Amniotic stem cell (primary cell): ENCODE measurements at regions not wholly inside any gene's neighbourhood (a gene's known extent, or its start where the extent isn't known, plus 50 kb on each side); places are given as distances from the start of the nearest gene placed in this dataset.
"Not testable (repeated sequence)": the region's sequence is repeated elsewhere in the genome, so short reads cannot be mapped to it uniquely, and the experiment has no call there.

ENCODE experiments used
- DNase-seq: peaks from one replicate; lab custom pipeline; 2025; lab: John Stamatoyannopoulos, UW

DNA sequence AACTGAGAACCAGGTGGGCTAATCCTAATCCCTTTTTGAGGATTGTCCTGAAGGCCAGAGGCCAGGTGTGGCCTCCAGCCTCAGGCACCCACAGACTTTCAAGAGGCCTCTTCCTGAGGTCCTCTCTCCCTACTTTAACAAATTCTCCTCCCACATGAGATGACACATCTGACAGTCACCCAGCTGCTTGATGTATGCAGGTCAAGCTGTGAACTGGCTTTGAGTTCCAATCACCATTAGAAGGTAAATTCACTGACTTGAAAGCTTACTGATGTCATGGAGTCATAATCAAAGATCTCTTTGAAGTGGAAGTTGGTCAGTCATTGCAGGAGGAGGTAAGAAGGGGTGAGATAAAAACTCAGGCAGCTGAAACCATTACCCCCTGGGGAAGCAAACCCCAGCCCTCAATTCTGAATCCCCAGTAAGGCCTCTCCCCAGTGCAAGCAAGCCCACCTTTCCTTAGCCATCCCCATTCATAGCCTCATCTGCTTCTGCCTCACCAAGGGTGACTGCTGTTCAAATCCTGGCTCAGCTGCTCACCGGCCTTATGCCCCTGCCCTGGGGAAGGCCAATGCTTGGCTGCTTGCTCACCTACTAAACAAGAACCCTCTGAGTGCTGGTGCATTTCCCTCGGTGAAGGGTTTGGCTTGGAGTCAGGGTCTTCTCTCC, 196.3 kb downstream of the BCL2L11 start:
- not testable (repeated sequence) for DNase-seq

DNA sequence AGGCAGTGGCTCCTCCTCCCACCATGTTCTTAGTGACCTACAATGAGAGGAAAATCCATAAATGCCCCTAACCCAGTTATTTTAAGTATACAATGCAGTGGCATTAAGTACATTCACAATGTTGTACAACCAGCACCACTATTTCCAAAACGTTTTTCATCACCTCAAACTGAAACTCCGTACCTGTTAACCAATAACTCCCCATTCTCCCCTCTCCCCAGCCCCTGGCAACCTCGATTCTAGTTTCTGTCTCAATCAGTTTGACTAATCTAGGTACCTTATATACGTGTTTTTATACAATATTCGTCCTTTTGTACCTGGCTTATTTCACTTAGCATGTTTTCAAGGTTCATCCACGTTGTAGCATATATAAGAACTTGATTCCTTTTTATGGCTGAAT, 198.8 kb downstream of the BCL2L11 start:
- not testable (repeated sequence) for DNase-seq

DNA sequence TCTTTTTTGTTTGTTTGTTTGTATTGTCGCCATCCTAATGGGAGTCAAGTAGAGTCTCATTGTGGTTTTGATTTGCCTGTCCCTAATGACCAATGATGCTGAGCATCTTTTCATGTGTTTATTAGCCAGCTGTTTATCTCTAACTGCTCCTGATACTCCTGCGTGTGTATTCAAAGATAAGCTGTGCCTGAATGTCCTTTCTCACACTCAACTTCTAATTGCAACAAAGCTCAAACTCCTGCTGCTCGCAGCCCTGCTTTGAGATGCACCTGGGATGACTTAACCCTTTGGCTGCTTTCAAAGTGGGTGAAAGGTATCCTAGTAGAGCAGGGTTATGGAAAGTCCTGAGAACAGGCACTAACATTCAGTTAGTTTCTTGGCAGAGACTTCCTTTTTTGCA, 199.6 kb downstream of the BCL2L11 start:
- not testable (repeated sequence) for DNase-seq

DNA sequence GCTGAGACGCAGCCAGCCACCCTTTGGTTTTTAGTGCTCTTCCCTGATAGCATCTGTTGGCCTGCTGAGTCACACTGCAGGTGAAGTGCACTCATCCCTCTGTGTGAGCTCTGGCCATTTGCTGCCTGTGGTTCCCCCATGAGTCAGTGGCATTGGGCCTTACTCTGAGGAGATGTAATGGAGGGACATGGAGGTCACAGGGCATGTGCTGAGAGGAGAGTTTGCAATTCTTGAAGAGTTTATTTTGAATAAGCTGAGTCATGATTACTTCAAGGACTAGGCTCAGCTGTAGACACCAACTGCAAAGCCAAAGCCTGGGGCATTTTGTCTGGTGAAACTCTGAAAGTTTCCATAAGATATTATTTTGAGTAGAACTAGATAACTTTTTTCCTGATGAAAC, 200.3 kb downstream of the BCL2L11 start:
- not testable (repeated sequence) for DNase-seq

DNA sequence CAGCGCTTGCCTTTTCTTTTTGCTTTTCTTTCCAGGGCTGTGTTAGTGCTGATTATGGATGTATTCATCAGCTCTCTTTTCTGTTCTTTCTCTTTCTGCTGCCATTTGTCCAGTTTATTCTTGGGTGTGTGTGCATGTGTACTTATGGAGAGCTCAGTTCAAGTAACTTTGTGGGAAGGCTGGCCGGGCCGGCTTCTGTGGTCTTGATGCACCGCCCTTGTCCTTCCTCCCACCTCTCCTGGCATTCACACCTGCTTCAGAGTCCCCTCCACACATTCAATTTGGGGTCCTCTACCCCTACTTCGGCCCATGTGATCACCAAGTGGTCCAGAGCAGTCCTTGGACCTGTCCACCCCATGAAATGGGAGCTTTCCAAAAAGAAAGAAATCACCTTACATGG, 202.7 kb downstream of the BCL2L11 start:
- not testable (repeated sequence) for DNase-seq

DNA sequence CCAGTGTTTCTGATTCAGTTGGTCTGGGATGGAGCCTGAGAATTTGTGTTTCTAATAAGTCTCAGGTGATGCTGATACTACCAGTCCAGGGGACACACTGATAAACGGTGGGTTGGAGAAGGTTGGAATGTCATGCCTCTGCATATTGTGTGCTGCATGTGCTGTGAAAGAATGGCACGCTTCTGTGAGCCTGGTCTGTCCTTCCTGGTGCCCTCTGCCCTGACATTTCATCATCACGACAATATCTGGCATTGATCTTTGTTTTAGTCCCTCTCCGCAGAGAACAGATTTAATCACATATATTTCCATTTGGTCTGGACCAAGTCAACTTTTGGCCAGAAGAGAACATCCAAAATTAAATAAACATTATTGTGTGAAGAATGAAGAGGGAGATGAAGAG, 207.0 kb downstream of the BCL2L11 start:
- not testable (repeated sequence) for DNase-seq

DNA sequence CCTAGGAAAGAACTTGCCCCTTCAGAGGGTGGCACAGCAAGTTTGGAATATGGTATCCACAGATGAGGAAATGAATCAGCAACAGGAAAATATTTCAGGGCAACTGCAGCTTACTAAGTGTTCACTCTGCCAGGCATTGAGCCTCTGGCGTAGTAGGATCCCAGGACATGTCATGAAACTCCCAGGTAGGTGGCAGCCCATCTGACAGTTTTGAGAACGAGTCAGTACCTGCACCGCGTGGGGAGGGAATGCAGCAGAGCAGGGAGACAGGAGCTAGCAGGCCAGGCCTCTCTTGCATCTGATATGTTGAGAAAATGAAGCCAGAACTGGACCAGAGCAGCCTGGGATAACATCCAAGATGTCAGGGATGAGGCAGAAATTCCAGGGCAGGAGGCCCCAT, 208.6 kb downstream of the BCL2L11 start:
- not testable (repeated sequence) for DNase-seq

DNA sequence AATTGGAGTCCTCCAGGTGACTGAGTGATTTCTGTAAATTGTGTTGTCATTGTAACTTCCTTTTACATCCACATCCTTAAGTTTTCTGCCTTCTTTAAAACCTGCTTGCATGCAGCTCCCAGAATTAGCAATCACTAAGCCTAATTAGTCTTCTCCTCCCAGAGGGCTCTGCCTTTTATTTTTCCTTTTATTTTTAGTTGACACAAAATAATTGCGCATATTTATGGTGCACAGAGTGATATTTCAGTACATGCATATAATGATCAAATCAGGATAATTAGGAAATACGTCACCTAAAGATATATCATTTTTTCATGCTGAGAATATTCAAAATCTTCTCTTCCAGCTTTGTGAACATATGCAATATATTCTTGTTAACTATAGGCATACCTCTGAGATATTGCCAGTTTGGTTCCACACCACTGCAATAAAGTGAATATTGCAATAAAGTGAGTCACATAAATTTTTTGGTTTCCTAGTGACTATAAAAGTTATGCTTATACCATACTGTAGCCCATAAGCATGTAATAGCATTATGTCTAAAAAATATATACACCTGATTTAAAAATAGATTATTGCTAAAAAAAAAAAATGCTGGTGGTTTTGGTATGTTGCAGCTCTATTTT, 210.5 kb downstream of the BCL2L11 start:
- DNase-seq: not testable (repeated sequence)

DNA sequence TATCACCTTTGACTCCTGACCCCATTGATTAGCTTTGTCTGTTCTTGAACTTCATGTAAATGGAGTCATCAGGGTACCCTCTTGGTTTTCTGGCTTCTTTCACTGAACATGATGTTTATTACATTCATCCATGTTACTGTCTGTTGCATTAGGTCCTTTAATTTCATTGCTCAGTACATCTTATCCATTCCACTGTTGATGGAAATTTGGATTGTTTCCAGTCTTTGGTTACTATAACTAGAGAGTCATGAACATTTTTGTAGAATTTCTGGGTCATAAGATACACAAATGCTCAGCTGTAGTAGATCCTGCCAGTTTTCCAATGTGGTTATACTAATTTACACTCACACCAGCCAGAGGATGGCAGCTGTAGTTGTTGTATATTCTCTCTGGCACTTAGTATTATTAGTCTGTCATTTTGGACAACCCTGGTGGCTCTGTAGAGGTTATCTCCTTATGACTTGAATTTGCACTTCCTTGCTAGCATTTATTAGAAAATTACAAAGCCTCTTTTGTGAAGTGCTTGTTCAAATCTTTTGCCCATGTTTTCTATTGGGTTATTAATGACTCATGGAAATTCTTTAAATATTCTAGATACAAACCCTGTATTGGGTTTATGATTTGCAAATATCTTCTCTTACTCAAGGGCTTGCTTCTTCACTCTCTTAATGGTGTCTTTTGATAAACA, 214.7 kb downstream of the BCL2L11 start:
- DNase-seq: not testable (repeated sequence)

DNA sequence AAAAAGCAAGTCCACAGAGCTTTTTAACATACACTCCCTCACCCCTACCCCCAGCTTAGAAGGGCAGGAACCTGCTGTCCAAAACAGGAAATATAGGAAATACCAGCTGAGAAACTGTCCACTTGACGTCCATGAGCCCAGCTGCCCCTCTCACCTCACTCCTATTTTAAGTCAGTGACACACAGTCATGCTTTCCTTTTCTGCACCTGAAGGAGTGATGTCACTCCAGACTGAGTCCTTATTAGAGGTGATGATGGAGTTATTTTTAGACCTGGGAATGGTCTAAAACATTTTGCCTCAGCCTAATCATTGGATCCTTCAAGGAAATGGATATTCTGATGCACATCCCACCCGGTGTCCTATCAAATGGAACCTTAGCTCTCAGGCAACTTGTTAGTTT, 217.8 kb downstream of the BCL2L11 start:
- not testable (repeated sequence) for DNase-seq

DNA sequence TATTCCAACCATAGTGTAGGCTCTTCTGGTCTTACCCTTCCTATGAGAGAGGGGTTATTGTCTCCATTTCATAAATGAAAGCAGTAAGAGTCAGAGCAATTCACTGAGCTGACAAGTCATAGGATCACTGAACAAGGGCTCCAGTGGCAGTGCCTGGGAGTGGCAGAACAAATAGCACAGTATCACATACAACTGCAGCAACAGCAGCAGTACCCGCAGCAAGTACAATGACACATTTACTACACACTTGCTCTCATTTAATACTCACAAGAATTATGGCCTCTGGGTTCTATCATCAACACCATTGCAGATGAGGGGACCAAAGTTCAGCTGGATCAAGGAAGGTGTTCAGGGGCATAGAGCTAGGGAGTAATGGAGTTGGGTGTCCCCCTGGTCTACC, 218.8 kb downstream of the BCL2L11 start:
- DNase-seq: not testable (repeated sequence)

DNA sequence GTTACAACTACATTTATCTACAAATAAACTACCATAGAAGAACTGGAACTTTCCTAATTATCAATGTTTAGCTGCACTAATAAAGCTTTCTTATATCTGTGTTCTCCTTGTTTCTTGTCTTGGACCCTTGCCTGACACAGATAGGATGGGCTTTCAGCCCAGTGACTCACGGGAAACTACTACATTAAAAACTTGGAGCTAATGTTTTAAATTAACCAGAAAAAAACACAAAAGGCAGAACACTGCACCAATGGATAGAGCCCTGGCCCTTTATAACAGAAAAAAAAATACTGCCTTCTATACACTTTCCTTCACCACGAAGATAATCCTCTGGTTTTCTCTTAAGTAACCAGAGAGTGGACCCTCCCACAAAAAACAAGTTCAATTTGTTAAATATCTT, 223.9 kb downstream of the BCL2L11 start:
- not testable (repeated sequence) for DNase-seq

DNA sequence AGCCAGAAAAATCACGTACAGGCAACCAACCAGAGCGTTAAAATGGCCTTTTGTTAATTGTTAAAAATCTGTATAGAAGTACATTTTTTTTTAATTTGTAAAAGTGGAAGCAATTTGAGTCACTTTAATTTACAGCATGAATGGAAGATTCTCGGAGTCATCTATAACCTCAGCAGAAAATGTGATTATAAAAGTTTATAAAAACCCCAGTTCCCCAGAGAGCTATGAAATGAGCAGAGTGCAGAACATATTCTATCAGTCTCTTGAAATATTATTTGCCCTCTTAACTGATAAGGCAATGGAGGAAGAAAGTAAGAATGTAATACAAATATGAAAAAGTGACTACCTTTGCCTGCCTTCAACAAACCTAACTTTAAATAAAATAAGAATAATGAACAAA, 224.7 kb downstream of the BCL2L11 start:
- not testable (repeated sequence) for DNase-seq

DNA sequence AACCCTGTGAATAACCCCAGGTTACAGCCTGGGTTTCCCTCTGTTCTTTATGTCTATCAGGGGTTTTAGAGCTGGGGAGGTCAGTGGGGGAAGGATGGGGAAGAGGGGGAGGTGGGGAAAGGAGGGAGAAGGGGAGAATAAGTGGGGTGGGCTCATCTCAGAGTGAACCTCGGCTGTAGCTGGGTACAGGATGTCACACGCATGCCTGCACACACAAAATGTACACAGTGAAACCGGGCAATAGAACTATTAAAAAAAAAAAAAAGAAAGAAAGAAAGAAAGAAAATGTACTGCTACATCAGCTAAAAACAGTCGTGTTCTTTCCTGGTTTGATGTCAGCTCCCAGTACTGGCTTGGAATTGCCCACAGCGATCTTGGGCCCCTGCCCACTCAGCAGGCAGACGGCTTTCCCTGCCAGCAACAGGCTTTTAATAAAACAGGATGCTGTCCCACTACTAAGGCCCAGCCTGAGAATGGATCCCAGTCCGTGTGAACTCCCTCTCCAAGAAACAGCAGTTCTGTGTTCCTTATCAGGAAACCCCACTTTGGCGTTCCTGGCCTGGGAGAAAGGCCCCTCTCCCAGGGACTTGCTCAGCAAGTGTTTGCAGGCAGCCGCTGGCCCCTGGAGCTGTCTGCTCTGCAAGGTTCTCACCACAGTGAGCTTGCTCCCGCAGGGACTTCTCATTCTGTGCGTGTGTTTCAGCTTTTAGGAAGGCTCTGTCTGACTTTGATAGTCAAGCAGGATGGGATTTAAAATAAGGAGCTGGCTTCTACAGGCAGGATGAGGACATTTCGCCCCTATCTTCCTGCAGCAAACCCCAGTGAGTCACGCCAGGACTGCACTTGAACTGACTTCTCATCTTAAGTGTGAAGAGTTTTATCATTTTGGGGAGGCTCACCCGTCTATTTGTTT, 225.6 kb downstream of the BCL2L11 start:
- not testable (repeated sequence) for DNase-seq

DNA sequence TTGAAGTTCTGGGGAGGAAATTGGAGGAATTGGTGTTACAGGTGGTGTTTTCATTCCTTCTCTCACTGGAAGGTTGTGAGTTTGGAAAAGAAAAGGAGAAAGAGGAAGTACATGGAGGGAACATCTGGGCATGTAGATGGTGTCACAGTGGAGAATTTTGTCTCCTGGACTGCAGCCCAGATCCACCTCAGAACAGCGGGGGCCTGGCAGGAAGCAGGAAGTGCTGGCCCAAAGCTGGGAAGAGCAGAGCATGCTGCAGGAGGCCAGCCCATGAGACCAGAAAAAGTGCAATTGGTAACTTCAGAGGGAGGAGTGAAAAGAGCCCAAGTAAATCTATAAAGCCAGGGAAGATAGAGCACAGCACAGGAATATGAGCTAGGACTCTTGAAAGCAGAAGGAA, 227.0 kb downstream of the BCL2L11 start:
- not testable (repeated sequence) for DNase-seq

DNA sequence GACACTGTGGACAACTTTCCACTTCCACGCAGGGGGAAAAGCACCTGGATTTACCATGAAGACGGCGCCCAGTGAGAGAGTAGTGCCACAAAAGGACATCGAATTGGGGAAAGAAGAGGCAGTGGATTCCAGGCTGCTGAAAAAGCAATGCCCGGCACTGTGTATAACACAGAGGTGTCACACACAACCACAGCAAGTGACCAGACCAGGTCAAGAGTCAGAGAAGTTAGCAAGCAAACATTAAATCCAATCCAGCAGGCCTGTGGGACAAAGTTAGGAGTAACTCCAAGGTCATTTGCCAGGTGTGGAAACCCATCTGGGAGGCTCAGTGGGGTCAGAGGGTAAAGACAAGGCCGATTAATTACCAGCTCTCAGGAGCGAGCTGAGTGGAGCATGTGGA, 227.6 kb downstream of the BCL2L11 start:
- not testable (repeated sequence) for DNase-seq

DNA sequence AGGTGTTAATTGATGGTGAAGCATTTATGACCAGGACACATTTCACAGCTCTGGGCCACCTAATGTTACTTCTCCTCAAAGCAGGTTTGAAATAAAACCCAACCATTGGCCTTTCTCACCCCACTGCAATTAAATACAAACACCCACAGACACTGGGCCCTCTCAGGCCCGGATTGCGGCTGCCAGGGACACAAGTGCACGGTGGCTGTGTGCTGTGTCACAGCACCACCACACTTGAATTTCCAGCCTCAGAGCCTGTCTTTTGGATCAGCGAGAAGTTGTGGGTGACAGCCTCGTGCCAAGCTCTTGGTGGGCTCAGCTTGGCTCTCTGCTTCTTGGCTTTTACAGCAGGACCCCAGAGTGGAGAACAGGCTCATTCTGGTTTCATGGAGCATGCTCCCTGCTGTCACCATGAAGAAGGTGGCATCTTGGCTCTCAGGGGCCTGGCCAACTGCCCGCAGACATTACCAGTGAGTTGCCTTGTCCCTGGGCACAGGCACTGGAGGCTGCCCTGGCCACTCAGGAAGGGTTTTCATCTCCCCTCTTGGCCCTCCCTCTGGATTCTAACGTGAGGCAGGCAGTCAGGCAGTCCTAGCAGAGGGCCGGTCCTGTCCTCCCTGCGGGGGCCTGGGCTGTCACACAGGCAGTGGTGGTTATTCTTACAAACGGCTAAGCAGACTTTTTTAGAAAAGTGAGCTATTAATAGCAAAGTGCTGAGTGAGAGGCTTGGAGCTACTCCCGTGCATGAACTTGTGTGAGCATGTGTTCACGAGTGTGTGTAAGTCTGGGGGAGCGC, 234.5 kb downstream of the BCL2L11 start:
- DNase-seq: not testable (repeated sequence)

DNA sequence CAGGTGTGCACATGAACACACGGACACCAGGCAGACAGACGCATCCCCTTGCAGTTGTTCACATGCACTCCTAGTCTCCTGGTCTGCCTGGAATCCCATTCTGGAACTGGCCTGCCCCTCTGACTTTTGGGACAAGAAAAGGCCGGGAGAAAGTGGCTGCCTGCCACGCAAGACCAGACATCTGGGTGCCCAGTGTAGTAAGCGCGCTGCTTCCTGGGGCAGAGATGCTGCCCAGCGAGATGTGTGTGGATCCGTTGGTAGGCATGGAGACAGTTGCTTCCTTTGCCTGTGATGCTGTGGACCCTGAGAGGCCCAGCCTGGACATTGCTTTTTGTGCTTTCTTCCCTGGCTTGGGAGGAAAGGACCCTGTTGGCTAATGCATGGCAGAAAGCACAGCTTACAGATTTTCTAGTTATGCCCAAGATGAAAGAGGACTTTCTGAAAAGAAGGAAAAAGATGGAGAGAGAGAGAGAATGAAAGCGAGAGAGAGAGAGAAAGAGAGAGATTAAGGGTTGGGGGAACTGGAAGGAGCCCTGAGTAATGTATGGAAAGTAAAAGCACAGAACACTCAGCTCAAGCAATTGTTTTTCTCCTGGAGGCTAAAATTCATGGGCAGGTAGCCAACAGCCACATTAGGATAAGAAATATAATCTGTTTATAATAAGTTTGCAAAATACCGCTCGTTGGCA, 235.3 kb downstream of the BCL2L11 start:
- DNase-seq: not testable (repeated sequence)

DNA sequence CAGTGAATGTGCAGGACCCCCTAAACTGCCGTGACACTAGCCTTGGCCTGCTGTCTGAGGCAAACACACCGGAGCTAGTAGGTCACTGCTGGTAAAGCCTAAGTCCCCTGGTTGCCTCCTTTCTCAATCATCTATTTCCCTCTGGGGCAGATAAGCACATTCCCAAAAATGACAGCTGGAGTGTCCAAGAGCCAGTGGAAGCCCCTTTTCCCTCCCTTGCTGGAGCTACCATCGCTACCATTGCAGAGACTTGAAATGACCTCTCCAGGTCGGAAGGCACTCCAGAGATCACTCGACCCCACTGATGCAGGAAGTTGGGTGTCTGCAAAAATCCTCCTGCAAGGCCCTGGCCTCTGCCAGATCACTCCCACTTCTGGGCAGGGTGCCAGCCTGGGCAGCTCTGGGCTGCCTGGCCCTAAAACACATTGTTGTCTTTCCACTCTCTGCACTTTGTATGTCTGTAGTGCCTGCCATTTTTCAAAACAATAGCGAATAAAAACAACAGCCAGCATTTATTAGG, 235.9 kb downstream of the BCL2L11 start:
- not testable (repeated sequence) for DNase-seq

DNA sequence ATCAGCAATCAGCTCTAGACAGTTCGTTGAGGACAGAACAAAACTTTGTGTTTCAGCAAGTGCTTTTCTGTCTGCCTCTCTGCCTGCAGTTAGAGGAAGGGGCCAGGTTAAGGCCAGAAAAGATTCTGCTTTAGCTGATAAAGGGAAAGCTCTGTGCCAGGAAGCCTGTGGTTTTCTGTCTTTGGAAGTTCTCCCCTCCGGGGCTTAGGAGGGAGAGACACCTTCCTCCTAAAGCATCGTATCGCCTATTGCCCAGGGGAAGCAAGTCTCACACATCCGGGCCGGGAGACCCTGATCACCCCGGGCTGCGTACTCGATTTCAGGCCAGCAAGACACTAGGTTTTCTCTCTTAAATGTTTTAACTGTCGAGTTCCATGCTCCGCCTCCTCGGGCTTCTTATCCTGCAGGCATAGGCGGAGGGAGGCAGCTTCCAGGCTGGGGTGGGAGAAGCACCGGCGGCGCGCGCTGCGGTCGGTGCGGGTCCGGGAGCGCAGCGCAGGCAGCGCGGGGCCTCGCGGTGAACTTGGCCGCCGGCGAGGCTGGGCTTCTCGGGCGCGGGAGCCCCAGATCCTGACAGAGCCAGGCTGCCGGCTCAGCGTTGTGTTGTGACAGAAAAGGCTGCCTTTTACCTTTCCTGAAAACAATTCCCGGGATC, 245.4 kb downstream of the BCL2L11 start:
- not testable (repeated sequence) for DNase-seq
